ENCODE measurements at regions not wholly inside any gene's neighbourhood (a gene's known extent, or its start where the extent isn't known, plus 50 kb on each side); places are given as distances from the start of the nearest gene placed in this dataset.
A peak's percentile ranks its signal among the peaks of the same experiment; 100 is the strongest.

DNA sequence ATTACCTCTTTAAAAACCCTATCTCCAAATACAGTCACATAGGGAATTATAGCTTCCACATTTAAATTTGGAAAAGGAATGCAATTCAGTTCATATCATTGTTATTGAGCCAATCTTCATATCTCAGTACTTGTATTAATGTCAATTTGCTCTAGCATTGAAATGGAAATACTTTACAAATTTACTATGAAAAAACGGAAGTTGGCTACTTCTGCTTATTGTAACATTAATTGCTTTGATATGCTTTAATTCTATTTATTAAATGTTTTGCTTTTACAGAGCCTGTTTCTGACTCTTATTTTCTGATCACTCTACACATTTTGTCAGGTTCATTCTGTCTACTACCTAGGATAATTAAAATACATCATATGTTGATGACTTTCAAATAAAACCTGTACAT, 412.6 kb downstream of the KCNJ3 start:
- Histone ChIP-seq H3K9me2 (replicated peaks; ENCODE audit: low read depth, low read length) (no peaks in the 10 kb centered on the region), H3F3A (ENCODE audit: low read depth) (no peaks in the 10 kb centered on the region), H3K4me2 (ENCODE audit: low read depth, low read length, poor library complexity, severe bottlenecking) (peak overlapping the region; percentile 40), H3K27me3 (ENCODE audit: insufficient read depth, low read length, poor library complexity, severe bottlenecking) (no peaks in the 10 kb centered on the region), H3K4me3 (ENCODE audit: low read length, poor library complexity, severe bottlenecking) (no peak overlapping the region), H4K20me1 (ENCODE audit: insufficient read depth, low read length, poor library complexity, severe bottlenecking) (no peaks in the 10 kb centered on the region), H2AFZ (ENCODE audit: low read length) (no peak overlapping the region), H3K4me1 (ENCODE audit: insufficient read depth, low read length, poor library complexity, severe bottlenecking) (peaks cover 4% of the 10 kb centered on the region), H3K36me3 (ENCODE audit: insufficient read depth, low read length) (no peaks in the 10 kb centered on the region), H3K9me3 (ENCODE audit: insufficient read depth, low read depth, low read length) (no peaks in the 10 kb centered on the region), H3K79me2 (ENCODE audit: insufficient read depth, low read length) (no peaks in the 10 kb centered on the region), H3K9ac (ENCODE audit: low read depth, low read length, poor library complexity, severe bottlenecking) (no peak overlapping the region)
- no peak for TF ChIP-seq EZH2phosphoT487 (IDR thresholded peaks at IDR 0.05; ENCODE audit: borderline replicate concordance)
- TF ChIP-seq, protein P1, sequence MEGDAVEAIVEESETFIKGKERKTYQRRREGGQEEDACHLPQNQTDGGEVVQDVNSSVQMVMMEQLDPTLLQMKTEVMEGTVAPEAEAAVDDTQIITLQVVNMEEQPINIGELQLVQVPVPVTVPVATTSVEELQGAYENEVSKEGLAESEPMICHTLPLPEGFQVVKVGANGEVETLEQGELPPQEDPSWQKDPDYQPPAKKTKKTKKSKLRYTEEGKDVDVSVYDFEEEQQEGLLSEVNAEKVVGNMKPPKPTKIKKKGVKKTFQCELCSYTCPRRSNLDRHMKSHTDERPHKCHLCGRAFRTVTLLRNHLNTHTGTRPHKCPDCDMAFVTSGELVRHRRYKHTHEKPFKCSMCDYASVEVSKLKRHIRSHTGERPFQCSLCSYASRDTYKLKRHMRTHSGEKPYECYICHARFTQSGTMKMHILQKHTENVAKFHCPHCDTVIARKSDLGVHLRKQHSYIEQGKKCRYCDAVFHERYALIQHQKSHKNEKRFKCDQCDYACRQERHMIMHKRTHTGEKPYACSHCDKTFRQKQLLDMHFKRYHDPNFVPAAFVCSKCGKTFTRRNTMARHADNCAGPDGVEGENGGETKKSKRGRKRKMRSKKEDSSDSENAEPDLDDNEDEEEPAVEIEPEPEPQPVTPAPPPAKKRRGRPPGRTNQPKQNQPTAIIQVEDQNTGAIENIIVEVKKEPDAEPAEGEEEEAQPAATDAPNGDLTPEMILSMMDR (conservative IDR thresholded peaks at IDR 0.05; ENCODE audit: low read length): no peak

GRCh38 chr2:155109527-155109926, 411.0 kb downstream of the KCNJ3 start:
- no peak overlapping the region for H3K4me3 ChIP-seq (ENCODE audit: low read length, poor library complexity, severe bottlenecking)
- no peaks in the 10 kb centered on the region for H3F3A ChIP-seq (ENCODE audit: low read depth)
- H3K9me3 ChIP-seq (ENCODE audit: insufficient read depth, low read depth, low read length): no peaks in the 10 kb centered on the region
- no peaks in the 10 kb centered on the region for H3K36me3 ChIP-seq (ENCODE audit: insufficient read depth, low read length)
- no peaks in the 10 kb centered on the region for H3K9me2 ChIP-seq (replicated peaks; ENCODE audit: low read depth, low read length)
- H3K9ac ChIP-seq (ENCODE audit: low read depth, low read length, poor library complexity, severe bottlenecking): no peak overlapping the region
- H3K27me3 ChIP-seq (ENCODE audit: insufficient read depth, low read length, poor library complexity, severe bottlenecking): no peaks in the 10 kb centered on the region
- H2AFZ ChIP-seq (ENCODE audit: low read length): peak overlapping the region; percentile 62; the same call in 1 of the 2 replicates
- peaks cover 4% of the 10 kb centered on the region for H3K4me1 ChIP-seq (ENCODE audit: insufficient read depth, low read length, poor library complexity, severe bottlenecking)
- H3K4me2 ChIP-seq (ENCODE audit: low read depth, low read length, poor library complexity, severe bottlenecking): no peak overlapping the region
- no peaks in the 10 kb centered on the region for H3K79me2 ChIP-seq (ENCODE audit: insufficient read depth, low read length)
- H4K20me1 ChIP-seq (ENCODE audit: insufficient read depth, low read length, poor library complexity, severe bottlenecking): no peaks in the 10 kb centered on the region
- TF ChIP-seq EZH2phosphoT487 (IDR thresholded peaks at IDR 0.05; ENCODE audit: borderline replicate concordance): no peak
- TF ChIP-seq, protein P1 (conservative IDR thresholded peaks at IDR 0.05; ENCODE audit: low read length): no peak

- Histone ChIP-seq H3K27me3 (ENCODE audit: insufficient read depth, low read length, poor library complexity, severe bottlenecking) (no peaks in the 10 kb centered on the region), H3F3A (ENCODE audit: low read depth) (no peaks in the 10 kb centered on the region), H2AFZ (ENCODE audit: low read length) (no peak overlapping the region), H3K9ac (ENCODE audit: low read depth, low read length, poor library complexity, severe bottlenecking) (no peak overlapping the region), H3K4me3 (ENCODE audit: low read length, poor library complexity, severe bottlenecking) (no peak overlapping the region), H3K79me2 (ENCODE audit: insufficient read depth, low read length) (no peaks in the 10 kb centered on the region), H3K9me3 (ENCODE audit: insufficient read depth, low read depth, low read length) (peaks cover 8% of the 10 kb centered on the region; the same call in 1 of the 2 replicates), H3K4me2 (ENCODE audit: low read depth, low read length, poor library complexity, severe bottlenecking) (no peak overlapping the region), H3K9me2 (replicated peaks; ENCODE audit: low read depth, low read length) (no peaks in the 10 kb centered on the region), H3K36me3 (ENCODE audit: insufficient read depth, low read length) (no peaks in the 10 kb centered on the region), H4K20me1 (ENCODE audit: insufficient read depth, low read length, poor library complexity, severe bottlenecking) (no peaks in the 10 kb centered on the region), H3K4me1 (ENCODE audit: insufficient read depth, low read length, poor library complexity, severe bottlenecking) (no peaks in the 10 kb centered on the region)
- no peak for TF ChIP-seq EZH2phosphoT487 (IDR thresholded peaks at IDR 0.05; ENCODE audit: borderline replicate concordance)
- TF ChIP-seq, protein P1 (conservative IDR thresholded peaks at IDR 0.05; ENCODE audit: low read length): no peak
Measured at GRCh38 chr2:155100261-155100660, 401.8 kb downstream of the KCNJ3 start.
